Stimulated activated CD4-positive, alpha-beta T cell treated with anti-CD3 and anti-CD28 coated beads, Interleukin-1b, Interleukin-23, amount 100 ng/mL, for 1 hour (primary cell): ENCODE measurements at regions not wholly inside any gene's neighbourhood (a gene's known extent, or its start where the extent isn't known, plus 50 kb on each side); places are given as distances from the start of the nearest gene placed in this dataset.

Experiments
- DNase-seq, 2 donors: peaks; one replicate each; pipeline ENCODE4 v3.0.0-alpha.2; 2020; ENCODE audit warnings: low read depth in 2 of 2

GRCh38 chr19:28505134-28505533 lies 707.8 kb downstream of the UQCRFS1 start:
- DNase-seq = no peak

- no peak for DNase-seq
These were observed 708.2 kb downstream of the UQCRFS1 start for GRCh38 chr19:28504727-28505126.

- no peak for DNase-seq
These were observed 708.8 kb downstream of the UQCRFS1 start for GRCh38 chr19:28504139-28504538.

- no peak for DNase-seq
These were observed 709.8 kb downstream of the UQCRFS1 start for GRCh38 chr19:28502879-28503734.

GRCh38 chr19:28501976-28502375 lies 711.0 kb downstream of the UQCRFS1 start:
- DNase-seq = no peak

- no peak for DNase-seq
These were observed 711.8 kb downstream of the UQCRFS1 start for GRCh38 chr19:28500982-28501630.

GRCh38 chr19:28500296-28500695 lies 712.7 kb downstream of the UQCRFS1 start:
- no peak for DNase-seq

- no peak for DNase-seq
These were observed 714.5 kb downstream of the UQCRFS1 start for GRCh38 chr19:28498404-28498976.

GRCh38 chr19:28497887-28498286 lies 715.1 kb downstream of the UQCRFS1 start:
- DNase-seq = no peak

- DNase-seq = no peak
These were observed 715.8 kb downstream of the UQCRFS1 start for GRCh38 chr19:28497137-28497536.

- DNase-seq = no peak
These were observed 717.9 kb downstream of the UQCRFS1 start for GRCh38 chr19:28495046-28495445.

- DNase-seq = no peak
These were observed 718.5 kb downstream of the UQCRFS1 start for GRCh38 chr19:28494461-28494860.

- no peak for DNase-seq
These were observed 719.1 kb downstream of the UQCRFS1 start for GRCh38 chr19:28493884-28494283.

GRCh38 chr19:28492621-28493020 lies 720.3 kb downstream of the UQCRFS1 start:
- DNase-seq = no peak

GRCh38 chr19:28492201-28492600 lies 720.8 kb downstream of the UQCRFS1 start:
- no peak for DNase-seq

GRCh38 chr19:28489776-28490175 lies 723.2 kb downstream of the UQCRFS1 start:
- no peak for DNase-seq

- DNase-seq = no peak
These were observed 723.8 kb downstream of the UQCRFS1 start for GRCh38 chr19:28489126-28489660.

- DNase-seq = no peak
These were observed 725.0 kb downstream of the UQCRFS1 start for GRCh38 chr19:28487999-28488398.

- no peak for DNase-seq
These were observed 726.0 kb downstream of the UQCRFS1 start for GRCh38 chr19:28486926-28487325.

- no peak for DNase-seq
These were observed 726.5 kb downstream of the UQCRFS1 start for GRCh38 chr19:28486473-28486872.

GRCh38 chr19:28485292-28485691 lies 727.7 kb downstream of the UQCRFS1 start:
- no peak for DNase-seq

- no peak for DNase-seq
These were observed 729.8 kb downstream of the UQCRFS1 start for GRCh38 chr19:28483197-28483596.

- DNase-seq = no peak
These were observed 730.7 kb downstream of the UQCRFS1 start for GRCh38 chr19:28482221-28482620.
